Chondrocyte (in vitro differentiated cells): ENCODE measurements at regions not wholly inside any gene's neighbourhood (a gene's known extent, or its start where the extent isn't known, plus 50 kb on each side); places are given as distances from the start of the nearest gene placed in this dataset.

Experiments used
- DNase-seq: peaks from one replicate; pipeline ENCODE4 v3.0.0; 2021; ENCODE audit warnings: mixed read lengths, low spot score
- H3K27ac Mint-ChIP-seq: one replicate; pipeline ENCODE4 v1.8.0; 2021; ENCODE audit warnings: mild to moderate bottlenecking, moderate library complexity, mixed read lengths; ENCODE audit not compliant: unreplicated experiment
- H3K27me3 Mint-ChIP-seq: 2 replicates; pipeline ENCODE4 v1.8.0; 2021; ENCODE audit warnings: low read depth, mixed read lengths
- H3K36me3 Mint-ChIP-seq: 2 replicates; pipeline ENCODE4 v1.8.0; 2021; ENCODE audit warnings: low read depth, mixed read lengths
- H3K4me1 Mint-ChIP-seq: 2 replicates; pipeline ENCODE4 v1.8.0; 2021; ENCODE audit warnings: low read depth, mild to moderate bottlenecking, mixed read lengths
- H3K4me3 Mint-ChIP-seq: one replicate; pipeline ENCODE4 v1.8.0; 2021; ENCODE audit warnings: mild to moderate bottlenecking, moderate library complexity, mixed read lengths; ENCODE audit not compliant: unreplicated experiment
- H3K9me3 Mint-ChIP-seq: 2 replicates; pipeline ENCODE4 v1.8.0; 2021; ENCODE audit warnings: low read depth, mixed read lengths
- CTCF ChIP-seq: fragments of 200-600 bp; sonication (generic); IDR thresholded peaks from 2 replicates; pipeline ENCODE4 v1.5.0; 2021; ENCODE audit warnings: antibody characterized with exemption, mild to moderate bottlenecking, moderate library complexity

GRCh38 chr7:46003161-46003560, 82.1 kb upstream of the IGFBP3 start:
- no peak overlapping the region for H3K27ac Mint-ChIP-seq
- H3K4me1 Mint-ChIP-seq = peaks cover 24% of the 10 kb centered on the region
- no peak for TF ChIP-seq CTCF
- H3K4me3 Mint-ChIP-seq = no peak overlapping the region
- no peaks in the 10 kb centered on the region for H3K27me3 Mint-ChIP-seq
- DNase-seq = no peak
- no peaks in the 10 kb centered on the region for H3K36me3 Mint-ChIP-seq
- peaks cover 29% of the 10 kb centered on the region for H3K9me3 Mint-ChIP-seq

- H3K27ac Mint-ChIP-seq = no peak overlapping the region
- TF ChIP-seq CTCF = no peak
- H3K4me1 Mint-ChIP-seq = peaks cover 25% of the 10 kb centered on the region
- peaks cover 8% of the 10 kb centered on the region for H3K36me3 Mint-ChIP-seq
- no peak for DNase-seq
- no peak overlapping the region for H3K4me3 Mint-ChIP-seq
- H3K27me3 Mint-ChIP-seq = no peaks in the 10 kb centered on the region
- H3K9me3 Mint-ChIP-seq = peaks cover 45% of the 10 kb centered on the region
These were observed 79.4 kb upstream of the IGFBP3 start for GRCh38 chr7:46000513-46000912.

GRCh38 chr7:45999541-45999940, 78.5 kb upstream of the IGFBP3 start:
- Mint-ChIP-seq H3K4me3 (no peak overlapping the region), H3K9me3 (peaks cover 48% of the 10 kb centered on the region), H3K4me1 (peaks cover 21% of the 10 kb centered on the region), H3K27me3 (no peaks in the 10 kb centered on the region), H3K27ac (no peak overlapping the region), H3K36me3 (peaks cover 9% of the 10 kb centered on the region)
- no peak for DNase-seq
- TF ChIP-seq CTCF = no peak

- TF ChIP-seq CTCF = no peak
- no peak for DNase-seq
- Mint-ChIP-seq H3K4me1 (peaks cover 14% of the 10 kb centered on the region), H3K36me3 (peaks cover 11% of the 10 kb centered on the region), H3K9me3 (peaks cover 40% of the 10 kb centered on the region), H3K27ac (no peak overlapping the region), H3K27me3 (no peaks in the 10 kb centered on the region), H3K4me3 (no peak overlapping the region)
These were observed 77.4 kb upstream of the IGFBP3 start for GRCh38 chr7:45998506-45998905.

- no peak overlapping the region for H3K4me3 Mint-ChIP-seq
- H3K27ac Mint-ChIP-seq = no peak overlapping the region
- peaks cover 8% of the 10 kb centered on the region for H3K4me1 Mint-ChIP-seq
- H3K36me3 Mint-ChIP-seq = peaks cover 11% of the 10 kb centered on the region
- no peaks in the 10 kb centered on the region for H3K27me3 Mint-ChIP-seq
- no peak for DNase-seq
- no peak for TF ChIP-seq CTCF
- H3K9me3 Mint-ChIP-seq = peaks cover 19% of the 10 kb centered on the region
These were observed 72.5 kb upstream of the IGFBP3 start for GRCh38 chr7:45993621-45994020.
